Gastrocnemius medialis (tissue), 4 donors: ENCODE measurements at regions not wholly inside any gene's neighbourhood (a gene's known extent, or its start where the extent isn't known, plus 50 kb on each side); places are given as distances from the start of the nearest gene placed in this dataset.

ENCODE experiments used
- POLR2A ChIP-seq, 2 donors: fragments of 450-650 bp; IDR thresholded peaks; one replicate each; pipeline ENCODE4 v1.6.1; 2017; ENCODE audit warnings: antibody characterized with exemption in 2 of 2, mild to moderate bottlenecking in 2 of 2, moderate library complexity in 2 of 2
- TF ChIP-seq, protein P1 (sequence below), 5 experiments: fragments of 450-650 bp in 3 of 5; fragments of 200-600 bp in 2 of 5; sonication (generic) in 2 of 5; IDR thresholded peaks in 4 of 5; conservative IDR thresholded peaks in 1 of 5; 1 replicate in 4 of 5; 2 replicates in 1 of 5; pipeline ENCODE4 v1.5.1; 2016 to 2019; ENCODE audit warnings: antibody characterized with exemption in 5 of 5, mild to moderate bottlenecking in 3 of 5, moderate library complexity in 3 of 5

- TF ChIP-seq, protein P1, sequence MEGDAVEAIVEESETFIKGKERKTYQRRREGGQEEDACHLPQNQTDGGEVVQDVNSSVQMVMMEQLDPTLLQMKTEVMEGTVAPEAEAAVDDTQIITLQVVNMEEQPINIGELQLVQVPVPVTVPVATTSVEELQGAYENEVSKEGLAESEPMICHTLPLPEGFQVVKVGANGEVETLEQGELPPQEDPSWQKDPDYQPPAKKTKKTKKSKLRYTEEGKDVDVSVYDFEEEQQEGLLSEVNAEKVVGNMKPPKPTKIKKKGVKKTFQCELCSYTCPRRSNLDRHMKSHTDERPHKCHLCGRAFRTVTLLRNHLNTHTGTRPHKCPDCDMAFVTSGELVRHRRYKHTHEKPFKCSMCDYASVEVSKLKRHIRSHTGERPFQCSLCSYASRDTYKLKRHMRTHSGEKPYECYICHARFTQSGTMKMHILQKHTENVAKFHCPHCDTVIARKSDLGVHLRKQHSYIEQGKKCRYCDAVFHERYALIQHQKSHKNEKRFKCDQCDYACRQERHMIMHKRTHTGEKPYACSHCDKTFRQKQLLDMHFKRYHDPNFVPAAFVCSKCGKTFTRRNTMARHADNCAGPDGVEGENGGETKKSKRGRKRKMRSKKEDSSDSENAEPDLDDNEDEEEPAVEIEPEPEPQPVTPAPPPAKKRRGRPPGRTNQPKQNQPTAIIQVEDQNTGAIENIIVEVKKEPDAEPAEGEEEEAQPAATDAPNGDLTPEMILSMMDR (IDR thresholded peaks at IDR 0.05 in 4 of 5, conservative IDR thresholded peaks at IDR 0.05 in 1 of 5), result no peak
- TF ChIP-seq POLR2A (IDR thresholded peaks at IDR 0.05), result no peak
Measured at GRCh38 chr14:106845286-106846087, 1319.1 kb downstream of the TMEM121 start.
